ENCODE measurements at regions not wholly inside any gene's neighbourhood (a gene's known extent, or its start where the extent isn't known, plus 50 kb on each side); places are given as distances from the start of the nearest gene placed in this dataset.

- Mint-ChIP-seq H3K27me3 (no peaks in the 10 kb centered on the region), H3K4me3 (no peak overlapping the region), H3K27ac (no peak overlapping the region), H3K9me3 (peaks cover 0 to 22% (median 5%) of the 10 kb centered on the region in 11 donors), H3K36me3 (no peaks in the 10 kb centered on the region), H3K4me1 (no peaks in the 10 kb centered on the region)
- ChIA-PET CTCF (no interaction called here), POLR2A (no interaction called here)
- Histone ChIP-seq H3K27me3 (ENCODE audit: control insufficient read depth in 2 of 2, insufficient read depth in 2 of 2, low read length in 2 of 2) (no peaks in the 10 kb centered on the region), H3K4me1 (ENCODE audit: control insufficient read depth in 2 of 2, insufficient read depth in 2 of 2, low read length in 2 of 2) (no peaks in the 10 kb centered on the region), H3K9me3 (ENCODE audit: control insufficient read depth in 2 of 3, low read length in 3 of 3) (no peaks in the 10 kb centered on the region), H3K36me3 (ENCODE audit: control insufficient read depth in 2 of 3, insufficient read depth in 3 of 3, low read length in 3 of 3) (no peaks in the 10 kb centered on the region), H3K4me3 (ENCODE audit: low read length) (no peak overlapping the region), H3K27ac (ENCODE audit: low read depth, low read length) (no peak overlapping the region)
- no peak for DNase-seq
- intact Hi-C loops (cut with micrococcal nuclease) = no loop called here
- no peak for ATAC-seq
These were observed 831.0 kb downstream of the C6orf118 start for GRCh38 chr6:164478426-164478825.

- no peaks in the 10 kb centered on the region for H3K9me3 ChIP-seq (ENCODE audit: control insufficient read depth in 2 of 3, low read length in 3 of 3)
- ChIA-PET CTCF (no interaction called here), POLR2A (no interaction called here)
- no peaks in the 10 kb centered on the region for H3K36me3 ChIP-seq (ENCODE audit: control insufficient read depth in 2 of 3, insufficient read depth in 3 of 3, low read length in 3 of 3)
- no peak overlapping the region for H3K27ac Mint-ChIP-seq
- H3K4me1 Mint-ChIP-seq = no peaks in the 10 kb centered on the region
- ATAC-seq = no peak
- no peak for DNase-seq
- no peak overlapping the region for H3K27ac ChIP-seq (ENCODE audit: low read depth, low read length)
- H3K4me3 ChIP-seq (ENCODE audit: low read length) = no peak overlapping the region
- H3K4me3 Mint-ChIP-seq = no peak overlapping the region
- H3K9me3 Mint-ChIP-seq = peaks cover 0 to 17% (median 6%) of the 10 kb centered on the region in 11 donors
- no peaks in the 10 kb centered on the region for H3K4me1 ChIP-seq (ENCODE audit: control insufficient read depth in 2 of 2, insufficient read depth in 2 of 2, low read length in 2 of 2)
- H3K27me3 ChIP-seq (ENCODE audit: control insufficient read depth in 2 of 2, insufficient read depth in 2 of 2, low read length in 2 of 2) = no peaks in the 10 kb centered on the region
- H3K36me3 Mint-ChIP-seq = no peaks in the 10 kb centered on the region
- no peaks in the 10 kb centered on the region for H3K27me3 Mint-ChIP-seq
- intact Hi-C loops (cut with micrococcal nuclease) = no loop called here
These were observed 831.6 kb downstream of the C6orf118 start for GRCh38 chr6:164477790-164478189.

GRCh38 chr6:164477101-164477500 is 832.3 kb downstream of the C6orf118 start:
- Mint-ChIP-seq H3K27ac (no peak overlapping the region), H3K27me3 (no peaks in the 10 kb centered on the region), H3K36me3 (no peaks in the 10 kb centered on the region), H3K4me3 (no peak overlapping the region), H3K4me1 (no peaks in the 10 kb centered on the region), H3K9me3 (peaks cover 0 to 12% (median 4%) of the 10 kb centered on the region in 11 donors)
- no peaks in the 10 kb centered on the region for H3K9me3 ChIP-seq (ENCODE audit: control insufficient read depth in 2 of 3, low read length in 3 of 3)
- no peaks in the 10 kb centered on the region for H3K4me1 ChIP-seq (ENCODE audit: control insufficient read depth in 2 of 2, insufficient read depth in 2 of 2, low read length in 2 of 2)
- ChIA-PET CTCF (no interaction called here), POLR2A (no interaction called here)
- no peak overlapping the region for H3K4me3 ChIP-seq (ENCODE audit: low read length)
- no peaks in the 10 kb centered on the region for H3K36me3 ChIP-seq (ENCODE audit: control insufficient read depth in 2 of 3, insufficient read depth in 3 of 3, low read length in 3 of 3)
- no peaks in the 10 kb centered on the region for H3K27me3 ChIP-seq (ENCODE audit: control insufficient read depth in 2 of 2, insufficient read depth in 2 of 2, low read length in 2 of 2)
- ATAC-seq (no peak), DNase-seq (no peak)
- no peak overlapping the region for H3K27ac ChIP-seq (ENCODE audit: low read depth, low read length)
- intact Hi-C loops (cut with micrococcal nuclease) = no loop called here

GRCh38 chr6:164469276-164469949 is 840.0 kb downstream of the C6orf118 start:
- intact Hi-C loops (cut with micrococcal nuclease) = no loop called here
- Mint-ChIP-seq H3K27ac (no peak overlapping the region), H3K9me3 (peaks cover 0 to 7% (median 2%) of the 10 kb centered on the region in 11 donors), H3K4me3 (no peak overlapping the region), H3K36me3 (no peaks in the 10 kb centered on the region), H3K27me3 (no peaks in the 10 kb centered on the region), H3K4me1 (no peaks in the 10 kb centered on the region)
- Histone ChIP-seq H3K4me1 (ENCODE audit: control insufficient read depth in 2 of 2, insufficient read depth in 2 of 2, low read length in 2 of 2) (no peaks in the 10 kb centered on the region), H3K9me3 (ENCODE audit: control insufficient read depth in 2 of 3, low read length in 3 of 3) (no peaks in the 10 kb centered on the region), H3K36me3 (ENCODE audit: control insufficient read depth in 2 of 3, insufficient read depth in 3 of 3, low read length in 3 of 3) (no peaks in the 10 kb centered on the region), H3K27me3 (ENCODE audit: control insufficient read depth in 2 of 2, insufficient read depth in 2 of 2, low read length in 2 of 2) (no peaks in the 10 kb centered on the region), H3K4me3 (ENCODE audit: low read length) (no peak overlapping the region), H3K27ac (ENCODE audit: low read depth, low read length) (no peak overlapping the region)
- ChIA-PET CTCF (no interaction called here), POLR2A (no interaction called here)
- ATAC-seq = no peak
- no peak for DNase-seq

- H3K4me3 Mint-ChIP-seq = no peak overlapping the region
- H3K27ac Mint-ChIP-seq = no peak overlapping the region
- POLR2A ChIA-PET = no interaction called here
- H3K9me3 ChIP-seq (ENCODE audit: control insufficient read depth in 2 of 3, low read length in 3 of 3) = no peaks in the 10 kb centered on the region
- no peak overlapping the region for H3K4me3 ChIP-seq (ENCODE audit: low read length)
- no peaks in the 10 kb centered on the region for H3K27me3 ChIP-seq (ENCODE audit: control insufficient read depth in 2 of 2, insufficient read depth in 2 of 2, low read length in 2 of 2)
- ATAC-seq = no peak
- CTCF ChIA-PET = interaction anchor here (0.6 kb wide), 1 partner anchor 920 kb away, joined by 3 read pairs; no protein-coding TSS in a partner anchor
- no peaks in the 10 kb centered on the region for H3K27me3 Mint-ChIP-seq
- H3K27ac ChIP-seq (ENCODE audit: low read depth, low read length) = no peak overlapping the region
- intact Hi-C loops (cut with micrococcal nuclease) = no loop called here
- no peaks in the 10 kb centered on the region for H3K36me3 ChIP-seq (ENCODE audit: control insufficient read depth in 2 of 3, insufficient read depth in 3 of 3, low read length in 3 of 3)
- no peak for DNase-seq
- no peaks in the 10 kb centered on the region for H3K4me1 Mint-ChIP-seq
- H3K4me1 ChIP-seq (ENCODE audit: control insufficient read depth in 2 of 2, insufficient read depth in 2 of 2, low read length in 2 of 2) = no peaks in the 10 kb centered on the region
- no peaks in the 10 kb centered on the region for H3K36me3 Mint-ChIP-seq
- H3K9me3 Mint-ChIP-seq = peaks cover 0 to 2% (median 0%) of the 10 kb centered on the region in 11 donors
These were observed 853.6 kb downstream of the C6orf118 start for GRCh38 chr6:164455835-164456234.

GRCh38 chr6:164453835-164454234 is 855.6 kb downstream of the C6orf118 start:
- no peak overlapping the region for H3K4me3 Mint-ChIP-seq
- Histone ChIP-seq H3K4me3 (ENCODE audit: low read length) (no peak overlapping the region), H3K4me1 (ENCODE audit: control insufficient read depth in 2 of 2, insufficient read depth in 2 of 2, low read length in 2 of 2) (no peaks in the 10 kb centered on the region), H3K27me3 (ENCODE audit: control insufficient read depth in 2 of 2, insufficient read depth in 2 of 2, low read length in 2 of 2) (no peaks in the 10 kb centered on the region), H3K36me3 (ENCODE audit: control insufficient read depth in 2 of 3, insufficient read depth in 3 of 3, low read length in 3 of 3) (no peaks in the 10 kb centered on the region), H3K27ac (ENCODE audit: low read depth, low read length) (no peak overlapping the region), H3K9me3 (ENCODE audit: control insufficient read depth in 2 of 3, low read length in 3 of 3) (no peaks in the 10 kb centered on the region)
- H3K36me3 Mint-ChIP-seq = no peaks in the 10 kb centered on the region
- H3K27ac Mint-ChIP-seq = no peak overlapping the region
- H3K4me1 Mint-ChIP-seq = no peaks in the 10 kb centered on the region
- DNase-seq = no peak
- H3K27me3 Mint-ChIP-seq = no peaks in the 10 kb centered on the region
- POLR2A ChIA-PET = no interaction called here
- intact Hi-C loops (cut with micrococcal nuclease) = no loop called here
- CTCF ChIA-PET = no interaction called here
- peaks cover 0 to 4% (median 0%) of the 10 kb centered on the region in 11 donors for H3K9me3 Mint-ChIP-seq
- ATAC-seq = no peak

- H3K27ac Mint-ChIP-seq = no peak overlapping the region
- H3K4me3 Mint-ChIP-seq = no peak overlapping the region
- H3K27me3 ChIP-seq (ENCODE audit: control insufficient read depth in 2 of 2, insufficient read depth in 2 of 2, low read length in 2 of 2) = no peaks in the 10 kb centered on the region
- H3K36me3 Mint-ChIP-seq = no peaks in the 10 kb centered on the region
- no peak for DNase-seq
- POLR2A ChIA-PET = no interaction called here
- no peaks in the 10 kb centered on the region for H3K4me1 ChIP-seq (ENCODE audit: control insufficient read depth in 2 of 2, insufficient read depth in 2 of 2, low read length in 2 of 2)
- CTCF ChIA-PET = no interaction called here
- no peak for ATAC-seq
- peaks cover 0 to 18% (median 9%) of the 10 kb centered on the region in 11 donors for H3K9me3 Mint-ChIP-seq
- no peak overlapping the region for H3K27ac ChIP-seq (ENCODE audit: low read depth, low read length)
- no peak overlapping the region for H3K4me3 ChIP-seq (ENCODE audit: low read length)
- H3K36me3 ChIP-seq (ENCODE audit: control insufficient read depth in 2 of 3, insufficient read depth in 3 of 3, low read length in 3 of 3) = no peaks in the 10 kb centered on the region
- H3K4me1 Mint-ChIP-seq = no peaks in the 10 kb centered on the region
- no peaks in the 10 kb centered on the region for H3K27me3 Mint-ChIP-seq
- H3K9me3 ChIP-seq (ENCODE audit: control insufficient read depth in 2 of 3, low read length in 3 of 3) = no peaks in the 10 kb centered on the region
- intact Hi-C loops (cut with micrococcal nuclease) = no loop called here
These were observed 866.8 kb downstream of the C6orf118 start for GRCh38 chr6:164442572-164442971.
